NCI-H2196 (cell line): ENCODE measurements at regions not wholly inside any gene's neighbourhood (a gene's known extent, or its start where the extent isn't known, plus 50 kb on each side); places are given as distances from the start of the nearest gene placed in this dataset.

ENCODE experiments used
- DNase-seq: peaks from one replicate; lab custom pipeline; 2025; ENCODE audit not compliant: unreplicated experiment; lab: John Stamatoyannopoulos, UW

GRCh38 chr13:30844548-30845296 is 61.3 kb upstream of the MEDAG start:
- no peak for DNase-seq

- DNase-seq: no peak
Measured at GRCh38 chr13:30845297-30846214, 60.5 kb upstream of the MEDAG start.

- DNase-seq: no peak
Measured at GRCh38 chr13:30846311-30846710, 59.8 kb upstream of the MEDAG start.

GRCh38 chr13:30846866-30847265 is 59.2 kb upstream of the MEDAG start:
- no peak for DNase-seq

GRCh38 chr13:30847650-30848307 is 58.3 kb upstream of the MEDAG start:
- DNase-seq: no peak

- DNase-seq: no peak
Measured at GRCh38 chr13:30848332-30849027, 57.6 kb upstream of the MEDAG start.

GRCh38 chr13:30849611-30850010 is 56.5 kb upstream of the MEDAG start:
- no peak for DNase-seq

GRCh38 chr13:30850204-30850866 is 55.7 kb upstream of the MEDAG start:
- DNase-seq: no peak

GRCh38 chr13:30850867-30851211 is 55.2 kb upstream of the MEDAG start:
- no peak for DNase-seq

GRCh38 chr13:30851697-30852096 is 54.4 kb upstream of the MEDAG start:
- no peak for DNase-seq

GRCh38 chr13:30855569-30855968 is 50.5 kb upstream of the MEDAG start:
- DNase-seq: no peak

GRCh38 chr13:30856005-30856790 is 49.9 kb upstream of the MEDAG start:
- no peak for DNase-seq
